Panc1 (cell line): ENCODE measurements at regions not wholly inside any gene's neighbourhood (a gene's known extent, or its start where the extent isn't known, plus 50 kb on each side); places are given as distances from the start of the nearest gene placed in this dataset.

ENCODE experiments used
- ATAC-seq: fragments of 200-7000 bp; cut with Tn5 transposase; 2 replicates; pipeline ENCODE4 v1.9.1; 2020; ENCODE audit warnings: mild to moderate bottlenecking, moderate library complexity
- BruUV-seq: library from RNA; stranded (reverse); fragments of 400-500 nt; replicated peaks from 2 replicates; lab custom pipeline; 2021; lab: Mats Ljungman, UMichigan
- CTCF ChIA-PET: fragments of 300-600 bp; sonication (Branson Sonifier 250); formaldehyde crosslinking; loops from one replicate; lab custom pipeline; 2022; ENCODE audit warnings: antibody characterized with exemption; lab: Charles Lee
- POLR2A ChIA-PET: fragments of 300-600 bp; sonication (Branson Sonifier 250); formaldehyde crosslinking; loops from one replicate; lab custom pipeline; 2022; ENCODE audit warnings: antibody characterized with exemption; lab: Charles Lee
- DNase-seq: peaks from one replicate; pipeline ENCODE4 v3.0.0-alpha.2; 2010; ENCODE audit warnings: low read depth, low spot score
- H3K27ac ChIP-seq: 2 replicates; pipeline ENCODE4 v1.5.1; 2011; ENCODE audit warnings: mild to moderate bottlenecking, low read length, inconsistent platforms
- H3K27me3 ChIP-seq: fragments of 200-500 bp; sonication (Bioruptor generic); 2 replicates; pipeline ENCODE4 v1.6.0; 2014; ENCODE audit warnings: low read length, inconsistent platforms; ENCODE audit not compliant: control insufficient read depth, insufficient read depth
- H3K36me3 ChIP-seq: fragments of 200-500 bp; sonication (Bioruptor generic); 2 replicates; pipeline ENCODE4 v1.5.1; 2014; ENCODE audit warnings: inconsistent platforms, mild to moderate bottlenecking, low read length, moderate library complexity; ENCODE audit not compliant: control insufficient read depth, insufficient read depth
- H3K4me1 ChIP-seq: 2 replicates; pipeline ENCODE4 v1.5.1; 2011; ENCODE audit warnings: inconsistent platforms, mild to moderate bottlenecking, low read length, moderate library complexity; ENCODE audit not compliant: control insufficient read depth, insufficient read depth
- H3K4me3 ChIP-seq, 2 experiments: 2 replicates each; pipeline ENCODE4 v1.5.1; 2011 to 2012; ENCODE audit warnings: low read depth in 2 of 2, low read length in 2 of 2, mild to moderate bottlenecking in 2 of 2, inconsistent platforms in 1 of 2, moderate library complexity in 1 of 2
- H3K9me3 ChIP-seq: fragments of 200-500 bp; sonication (Bioruptor generic); 2 replicates; pipeline ENCODE4 v1.5.1; 2014; ENCODE audit warnings: low read depth, mild to moderate bottlenecking, inconsistent platforms, low read length, moderate library complexity; ENCODE audit not compliant: control insufficient read depth, insufficient read depth
- CTCF ChIP-seq: fragments of 450-650 bp; IDR thresholded peaks from 2 replicates; pipeline ENCODE4 v1.5.1; 2017; ENCODE audit warnings: mild to moderate bottlenecking
- POLR2AphosphoS5 ChIP-seq: IDR thresholded peaks from 2 replicates; pipeline ENCODE4 v1.6.1; 2012; ENCODE audit warnings: mild to moderate bottlenecking, low read depth, low read length, moderate library complexity
- REST ChIP-seq, 2 experiments: IDR thresholded peaks; 2 replicates each; pipeline ENCODE4 v1.6.1; 2011 to 2012; ENCODE audit warnings: low read depth in 2 of 2, control low read depth in 1 of 2, low read length in 1 of 2, mild to moderate bottlenecking in 1 of 2, moderate library complexity in 1 of 2; ENCODE audit not compliant: insufficient read depth in 1 of 2
- SIN3A ChIP-seq: IDR thresholded peaks from 2 replicates; pipeline ENCODE4 v1.6.1; 2012; ENCODE audit warnings: low read depth, mild to moderate bottlenecking, low read length, moderate library complexity, borderline replicate concordance; ENCODE audit not compliant: insufficient read depth
- TCF7L2 ChIP-seq: IDR thresholded peaks from 2 replicates; pipeline ENCODE4 v1.6.1; 2011; ENCODE audit warnings: mild to moderate bottlenecking, low read depth, low read length, inconsistent platforms
- in situ Hi-C: cut with HindIII; loops from 2 replicates; pipeline ENCODE4 v1.10.0; 2016; ENCODE audit warnings: low sequenced_read_pairs, low pct_unique_long_range_greater_than_20kb
- intact Hi-C: fragments of 100-400 bp; cut with micrococcal nuclease; formaldehyde crosslinking; loops from one replicate; pipeline ENCODE4 v1.10.0; 2022; ENCODE audit not compliant: unreplicated experiment

- H3K4me3 ChIP-seq: no peak overlapping the region
- no TSS peak for BruUV-seq
- ATAC-seq: no peak
These were observed 474.0 kb downstream of the FOXO1 start for GRCh38 chr13:40192452-40192851.

GRCh38 chr13:40192858-40193257 lies 473.6 kb downstream of the FOXO1 start:
- intact Hi-C loops: no loop called here
- no peaks in the 10 kb centered on the region for H3K4me1 ChIP-seq
- no peaks in the 10 kb centered on the region for H3K27me3 ChIP-seq
- ChIA-PET CTCF (no interaction called here), POLR2A (no interaction called here)
- no peak overlapping the region for H3K4me3 ChIP-seq
- H3K36me3 ChIP-seq: no peaks in the 10 kb centered on the region
- in situ Hi-C loops: no loop called here
- no peaks in the 10 kb centered on the region for H3K9me3 ChIP-seq
- ATAC-seq (no peak), DNase-seq (no peak)
- TF ChIP-seq POLR2AphosphoS5: no peak
- no peak for TF ChIP-seq TCF7L2
- TF ChIP-seq REST (IDR thresholded peaks at IDR 0.05; ENCODE audit: insufficient read depth in 1 of 2, low read depth in 2 of 2, low read length in 1 of 2): no peak
- no peak for TF ChIP-seq SIN3A
- TF ChIP-seq CTCF: no peak
- no TSS peak for BruUV-seq
- no peak overlapping the region for H3K27ac ChIP-seq

More at GRCh38 chr13:40192452-40192851, 474.0 kb downstream of the FOXO1 start:
- ChIA-PET POLR2A (no interaction called here), CTCF (no interaction called here)
- TF ChIP-seq SIN3A (no peak), REST (IDR thresholded peaks at IDR 0.05; ENCODE audit: insufficient read depth in 1 of 2, low read depth in 2 of 2, low read length in 1 of 2) (no peak), TCF7L2 (no peak), CTCF (no peak), POLR2AphosphoS5 (no peak)
- intact Hi-C loops: no loop called here
- H3K9me3 ChIP-seq: no peaks in the 10 kb centered on the region
- no peaks in the 10 kb centered on the region for H3K27me3 ChIP-seq
- H3K4me1 ChIP-seq: no peaks in the 10 kb centered on the region
- in situ Hi-C loops: no loop called here
- DNase-seq: no peak
- no peaks in the 10 kb centered on the region for H3K36me3 ChIP-seq
- H3K27ac ChIP-seq: no peak overlapping the region
